GM10266 (cell line): ENCODE measurements at regions not wholly inside any gene's neighbourhood (a gene's known extent, or its start where the extent isn't known, plus 50 kb on each side); places are given as distances from the start of the nearest gene placed in this dataset.

Experiments
- DNase-seq: peaks from one replicate; pipeline ENCODE4 v3.0.0; 2012; ENCODE audit errors: extremely low spot score
- TF ChIP-seq, protein P1 (sequence below): IDR thresholded peaks from 2 replicates; pipeline ENCODE4 v1.5.1; 2012; ENCODE audit warnings: mild to moderate bottlenecking, low read depth; ENCODE audit not compliant: control insufficient read depth, insufficient read depth; ENCODE audit errors: missing control alignments

DNA sequence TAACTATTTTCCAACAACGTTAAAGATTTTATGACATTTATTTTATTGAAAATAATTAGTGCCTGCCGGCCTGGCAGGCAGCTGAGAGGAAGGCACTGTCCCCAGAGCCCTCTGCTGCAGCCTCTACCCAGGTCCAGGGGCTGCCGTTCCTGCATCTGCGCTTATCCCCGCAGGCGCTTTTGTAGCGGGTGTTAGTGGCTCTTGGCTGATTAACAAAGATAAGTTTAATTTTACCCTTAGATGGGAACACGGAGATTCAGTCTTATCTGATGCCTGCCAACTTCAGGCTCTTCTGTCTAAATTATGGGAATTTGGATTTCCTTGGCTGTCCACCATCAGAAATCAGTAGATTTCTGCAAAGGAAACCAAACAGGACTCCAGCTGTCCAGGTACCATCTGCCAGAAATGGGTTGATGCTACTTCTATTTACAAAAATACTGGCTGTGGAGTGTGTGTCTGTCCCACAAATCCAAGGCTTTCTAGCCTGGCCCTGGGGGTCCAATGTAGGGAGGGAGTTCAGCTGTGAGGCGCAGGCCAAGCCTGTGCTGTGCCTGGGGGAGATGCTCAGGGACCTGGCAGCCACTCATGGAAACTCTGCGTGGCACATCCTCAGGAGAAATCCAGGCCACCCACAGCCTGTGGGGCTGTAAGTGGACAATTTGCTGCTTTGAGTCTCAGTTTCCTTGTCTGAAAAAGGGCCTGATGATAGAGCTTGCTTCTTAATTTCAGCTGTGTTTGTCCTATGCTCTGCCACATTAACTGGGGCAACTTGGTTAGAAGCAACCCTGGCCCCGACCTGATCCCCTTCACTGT lies 62.0 kb upstream of the IGFBP3 start:
- no peak for DNase-seq
- TF ChIP-seq, protein P1, sequence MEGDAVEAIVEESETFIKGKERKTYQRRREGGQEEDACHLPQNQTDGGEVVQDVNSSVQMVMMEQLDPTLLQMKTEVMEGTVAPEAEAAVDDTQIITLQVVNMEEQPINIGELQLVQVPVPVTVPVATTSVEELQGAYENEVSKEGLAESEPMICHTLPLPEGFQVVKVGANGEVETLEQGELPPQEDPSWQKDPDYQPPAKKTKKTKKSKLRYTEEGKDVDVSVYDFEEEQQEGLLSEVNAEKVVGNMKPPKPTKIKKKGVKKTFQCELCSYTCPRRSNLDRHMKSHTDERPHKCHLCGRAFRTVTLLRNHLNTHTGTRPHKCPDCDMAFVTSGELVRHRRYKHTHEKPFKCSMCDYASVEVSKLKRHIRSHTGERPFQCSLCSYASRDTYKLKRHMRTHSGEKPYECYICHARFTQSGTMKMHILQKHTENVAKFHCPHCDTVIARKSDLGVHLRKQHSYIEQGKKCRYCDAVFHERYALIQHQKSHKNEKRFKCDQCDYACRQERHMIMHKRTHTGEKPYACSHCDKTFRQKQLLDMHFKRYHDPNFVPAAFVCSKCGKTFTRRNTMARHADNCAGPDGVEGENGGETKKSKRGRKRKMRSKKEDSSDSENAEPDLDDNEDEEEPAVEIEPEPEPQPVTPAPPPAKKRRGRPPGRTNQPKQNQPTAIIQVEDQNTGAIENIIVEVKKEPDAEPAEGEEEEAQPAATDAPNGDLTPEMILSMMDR, result no peak

- no peak for DNase-seq
- TF ChIP-seq, protein P1, result no peak
Observed at GRCh38 chr7:45982132-45982531, 61.1 kb upstream of the IGFBP3 start.

DNA sequence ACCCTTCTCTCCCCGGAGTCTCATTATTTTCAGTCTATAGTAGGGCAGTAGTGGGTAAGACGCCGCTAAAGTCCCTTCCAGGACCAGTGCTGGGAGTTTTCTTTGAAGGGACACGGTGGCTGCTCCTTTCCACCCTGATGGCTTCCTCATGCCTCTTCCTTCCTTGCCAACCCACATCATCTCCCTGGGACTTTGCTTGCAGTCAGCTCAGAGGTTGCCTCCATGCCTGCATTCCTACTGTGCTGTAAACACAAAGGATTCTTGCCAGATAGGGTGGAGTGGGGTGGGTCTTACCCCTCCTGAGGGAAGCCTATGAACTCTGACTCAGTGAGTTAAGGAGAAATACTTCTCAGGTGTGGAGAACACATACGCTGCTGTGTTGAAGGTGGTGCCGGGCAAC lies 59.9 kb upstream of the IGFBP3 start:
- DNase-seq, result no peak

DNA sequence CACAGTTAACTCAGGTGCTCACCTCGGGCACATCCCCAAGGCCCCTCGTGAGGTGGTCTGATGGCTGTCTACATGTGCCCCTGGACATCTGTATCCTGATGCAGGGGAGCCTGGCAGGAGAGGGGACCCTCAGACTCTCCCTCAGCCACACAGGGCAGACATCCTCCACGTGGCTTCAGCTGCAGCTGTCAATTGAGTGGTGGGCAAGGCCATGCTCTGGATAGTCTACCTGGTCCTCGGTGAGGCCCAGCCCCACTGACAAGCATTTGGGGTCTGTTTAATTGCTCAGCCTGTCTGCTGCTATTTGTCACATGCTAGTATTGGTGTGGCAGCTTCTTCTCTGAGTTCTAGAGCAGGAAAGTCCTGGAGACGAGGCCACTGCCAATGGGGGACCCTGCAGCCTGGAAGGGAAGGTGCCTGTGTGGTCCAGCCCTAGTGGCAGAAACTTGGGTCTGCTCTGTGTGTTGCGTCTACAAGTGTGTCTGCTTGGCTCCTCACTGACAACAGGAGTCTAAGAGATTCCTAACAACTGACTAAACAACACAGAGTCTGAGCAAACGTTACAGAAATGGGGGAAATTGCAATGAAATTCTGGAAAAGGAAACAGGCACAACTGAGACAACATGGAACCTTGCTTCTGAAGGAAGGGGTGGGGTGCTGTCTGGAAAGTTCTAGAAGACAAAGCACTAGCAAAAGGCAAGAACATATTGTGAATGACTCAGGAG lies 59.3 kb upstream of the IGFBP3 start:
- no peak for DNase-seq
- TF ChIP-seq, protein P1, result no peak

More for the DNA sequence above, 59.9 kb upstream of the IGFBP3 start:
- TF ChIP-seq, protein P1, result no peak

DNA sequence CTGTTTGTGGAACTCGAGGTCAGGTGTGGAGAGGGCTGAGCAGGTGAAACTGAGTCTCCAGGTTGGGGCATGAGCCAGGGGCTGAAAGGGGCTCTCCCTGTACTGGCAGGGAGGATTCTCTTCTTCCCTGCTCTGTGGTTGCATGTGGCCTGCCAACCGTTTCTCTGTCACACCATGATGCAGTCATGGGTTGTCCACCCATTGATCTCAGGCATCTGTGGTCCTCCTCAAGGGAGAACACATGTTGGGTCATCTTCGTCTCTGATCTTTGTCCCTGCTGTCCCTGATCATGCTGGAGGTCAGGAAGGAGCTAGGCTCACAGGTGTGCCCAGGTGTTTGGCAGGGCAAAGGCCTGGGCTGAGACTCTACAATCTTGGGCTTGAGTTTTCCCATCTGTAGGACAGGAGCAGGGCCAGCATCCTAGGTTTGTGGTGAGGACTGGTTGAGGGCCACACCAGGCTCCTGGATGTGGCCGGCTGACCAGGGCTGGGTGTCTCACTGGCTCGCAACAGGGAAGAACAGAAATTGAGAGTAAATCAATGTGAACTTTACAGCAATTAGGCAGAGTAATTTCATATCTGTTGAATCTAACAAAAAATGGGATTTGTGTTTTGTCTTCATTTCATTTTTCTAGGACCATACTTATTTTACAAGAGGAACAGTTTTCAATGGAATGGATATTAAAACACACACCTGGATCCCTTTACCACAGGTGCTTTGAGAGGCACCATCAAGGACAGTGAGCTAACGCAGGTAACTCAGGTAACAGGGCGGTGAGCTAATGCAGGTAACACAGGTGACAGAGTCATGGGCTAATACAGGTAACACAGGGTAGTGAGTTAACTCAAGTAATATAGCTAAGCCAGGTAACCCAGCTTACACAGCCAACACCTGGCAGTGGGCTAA lies 58.5 kb upstream of the IGFBP3 start:
- no peak for DNase-seq
- TF ChIP-seq, protein P1, result no peak

DNA sequence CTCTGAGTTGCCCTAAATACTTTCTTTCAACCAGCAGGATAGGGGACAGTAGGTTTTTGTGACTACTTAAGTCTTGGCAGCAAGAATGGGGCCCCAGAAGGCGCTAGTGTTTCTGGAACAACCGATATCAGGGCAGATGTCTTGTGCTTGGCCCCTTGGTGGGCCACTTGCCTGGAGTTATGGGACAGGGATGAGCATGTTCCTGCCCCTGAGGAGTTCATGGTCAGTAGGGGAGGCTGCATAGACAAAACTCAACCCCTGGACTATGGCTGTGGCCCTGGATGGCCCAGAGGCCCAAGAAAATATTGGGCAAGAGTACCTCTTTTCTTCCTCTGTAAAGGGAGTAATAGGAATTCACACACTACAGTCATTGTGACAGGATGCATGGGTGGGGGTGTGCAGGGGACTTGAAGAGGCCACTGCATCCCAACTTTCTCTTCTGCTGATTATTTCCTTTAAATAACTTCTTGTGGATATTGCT lies 57.7 kb upstream of the IGFBP3 start:
- no peak for DNase-seq
- TF ChIP-seq, protein P1, result no peak
